HG03064 (cell line): ENCODE measurements at regions not wholly inside any gene's neighbourhood (a gene's known extent, or its start where the extent isn't known, plus 50 kb on each side); places are given as distances from the start of the nearest gene placed in this dataset.

Experiments
- ATAC-seq: cut with Tn5 transposase; IDR thresholded peaks from one replicate; pipeline ENCODE4 v1.9.1; 2021; ENCODE audit warnings: low read depth; ENCODE audit not compliant: unreplicated experiment

GRCh38 chr4:128606173-128606572 is 203.3 kb upstream of the JADE1 start:
- ATAC-seq, result no peak

GRCh38 chr4:128604840-128605239 is 204.7 kb upstream of the JADE1 start:
- no peak for ATAC-seq

- ATAC-seq, result no peak
Observed at GRCh38 chr4:128604204-128604603, 205.3 kb upstream of the JADE1 start.

GRCh38 chr4:128603081-128603480 is 206.4 kb upstream of the JADE1 start:
- no peak for ATAC-seq

- no peak for ATAC-seq
Observed at GRCh38 chr4:128601991-128602695, 207.4 kb upstream of the JADE1 start.

- no peak for ATAC-seq
Observed at GRCh38 chr4:128600996-128601871, 208.3 kb upstream of the JADE1 start.

GRCh38 chr4:128600410-128600809 is 209.1 kb upstream of the JADE1 start:
- no peak for ATAC-seq

- no peak for ATAC-seq
Observed at GRCh38 chr4:128597500-128597899, 212.0 kb upstream of the JADE1 start.

- no peak for ATAC-seq
Observed at GRCh38 chr4:128596853-128597252, 212.6 kb upstream of the JADE1 start.

- no peak for ATAC-seq
Observed at GRCh38 chr4:128596115-128596514, 213.4 kb upstream of the JADE1 start.

GRCh38 chr4:128591482-128591881 is 218.0 kb upstream of the JADE1 start:
- no peak for ATAC-seq

GRCh38 chr4:128590773-128591172 is 218.7 kb upstream of the JADE1 start:
- no peak for ATAC-seq

GRCh38 chr4:128590034-128590740 is 219.3 kb upstream of the JADE1 start:
- no peak for ATAC-seq

- no peak for ATAC-seq
Observed at GRCh38 chr4:128589384-128589965, 220.0 kb upstream of the JADE1 start.

- ATAC-seq, result no peak
Observed at GRCh38 chr4:128587382-128587781, 222.1 kb upstream of the JADE1 start.

GRCh38 chr4:128583753-128584712 is 225.5 kb upstream of the JADE1 start:
- ATAC-seq, result no peak

- ATAC-seq, result no peak
Observed at GRCh38 chr4:128582427-128582870, 227.1 kb upstream of the JADE1 start.

- no peak for ATAC-seq
Observed at GRCh38 chr4:128579154-128579853, 230.2 kb upstream of the JADE1 start.

GRCh38 chr4:128574706-128575105 is 234.8 kb upstream of the JADE1 start:
- peak; percentile 76 for ATAC-seq
